ENCODE measurements at regions not wholly inside any gene's neighbourhood (a gene's known extent, or its start where the extent isn't known, plus 50 kb on each side); places are given as distances from the start of the nearest gene placed in this dataset.

GRCh38 chr13:53759016-53759415 is 730.4 kb downstream of the OLFM4 start:
- H3K27me3 ChIP-seq (ENCODE audit: control insufficient read depth, low read length): no peaks in the 10 kb centered on the region
- no peaks in the 10 kb centered on the region for H3F3A ChIP-seq (ENCODE audit: control insufficient read depth, insufficient read depth)
- H3K4me1 ChIP-seq (ENCODE audit: control insufficient read depth, low read length): no peaks in the 10 kb centered on the region
- H3K4me3 ChIP-seq (ENCODE audit: low read length): no peak overlapping the region
- no peaks in the 10 kb centered on the region for H4K20me1 ChIP-seq (ENCODE audit: control insufficient read depth, insufficient read depth, low read depth, low read length)
- no peaks in the 10 kb centered on the region for H3K9me2 ChIP-seq (replicated peaks; ENCODE audit: control insufficient read depth, low read length)
- H3K79me2 ChIP-seq (ENCODE audit: control insufficient read depth, low read length): no peaks in the 10 kb centered on the region
- no peak overlapping the region for H3K27ac ChIP-seq (ENCODE audit: low read depth, low read length)
- no peaks in the 10 kb centered on the region for H3K36me3 ChIP-seq (ENCODE audit: control insufficient read depth, low read length)
- H3K9me3 ChIP-seq (ENCODE audit: control insufficient read depth, insufficient read depth, low read length): peaks cover 3% of the 10 kb centered on the region; the same call in 1 of the 2 replicates
- TF ChIP-seq EZH2phosphoT487 (IDR thresholded peaks at IDR 0.05; ENCODE audit: borderline replicate concordance, low read length): no peak
- TF ChIP-seq CTCF (IDR thresholded peaks at IDR 0.05; ENCODE audit: low read depth, low read length, poor library complexity, severe bottlenecking): no peak
- no peak overlapping the region for H3K4me2 ChIP-seq (ENCODE audit: low read length)

GRCh38 chr13:53775807-53776206 is 747.2 kb downstream of the OLFM4 start:
- no peaks in the 10 kb centered on the region for H3K79me2 ChIP-seq (ENCODE audit: control insufficient read depth, low read length)
- no peaks in the 10 kb centered on the region for H3K9me3 ChIP-seq (ENCODE audit: control insufficient read depth, insufficient read depth, low read length)
- no peak overlapping the region for H3K4me3 ChIP-seq (ENCODE audit: low read length)
- TF ChIP-seq CTCF (IDR thresholded peaks at IDR 0.05; ENCODE audit: low read depth, low read length, poor library complexity, severe bottlenecking): no peak
- TF ChIP-seq EZH2phosphoT487 (IDR thresholded peaks at IDR 0.05; ENCODE audit: borderline replicate concordance, low read length): no peak
- H3K4me1 ChIP-seq (ENCODE audit: control insufficient read depth, low read length): no peaks in the 10 kb centered on the region
- H3K36me3 ChIP-seq (ENCODE audit: control insufficient read depth, low read length): no peaks in the 10 kb centered on the region
- no peak overlapping the region for H3K27ac ChIP-seq (ENCODE audit: low read depth, low read length)
- H3K4me2 ChIP-seq (ENCODE audit: low read length): no peak overlapping the region
- no peaks in the 10 kb centered on the region for H4K20me1 ChIP-seq (ENCODE audit: control insufficient read depth, insufficient read depth, low read depth, low read length)
- H3K27me3 ChIP-seq (ENCODE audit: control insufficient read depth, low read length): no peaks in the 10 kb centered on the region
- no peaks in the 10 kb centered on the region for H3K9me2 ChIP-seq (replicated peaks; ENCODE audit: control insufficient read depth, low read length)
- no peaks in the 10 kb centered on the region for H3F3A ChIP-seq (ENCODE audit: control insufficient read depth, insufficient read depth)

DNA sequence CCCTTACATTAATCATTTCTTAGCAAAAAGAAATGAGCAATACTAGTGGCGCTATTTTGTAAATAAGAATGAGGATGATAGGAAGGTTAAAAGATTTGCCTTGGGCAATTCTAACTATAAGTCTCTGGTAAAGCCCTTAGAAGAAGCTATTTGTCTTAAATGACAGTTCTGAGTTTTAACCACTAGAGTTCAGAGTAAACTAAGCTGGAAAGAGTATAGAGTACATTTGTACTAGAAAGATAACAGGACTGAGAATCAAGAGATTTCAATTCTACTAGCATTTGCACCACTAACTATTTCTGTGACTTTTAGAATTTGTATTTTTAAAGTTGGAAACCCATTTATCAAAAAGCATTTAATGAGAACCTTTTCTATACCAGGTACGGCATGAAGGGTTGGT is 750.3 kb downstream of the OLFM4 start:
- Histone ChIP-seq H3K79me2 (ENCODE audit: control insufficient read depth, low read length) (no peaks in the 10 kb centered on the region), H4K20me1 (ENCODE audit: control insufficient read depth, insufficient read depth, low read depth, low read length) (no peaks in the 10 kb centered on the region), H3K4me2 (ENCODE audit: low read length) (no peak overlapping the region), H3F3A (ENCODE audit: control insufficient read depth, insufficient read depth) (no peaks in the 10 kb centered on the region), H3K36me3 (ENCODE audit: control insufficient read depth, low read length) (no peaks in the 10 kb centered on the region), H3K27ac (ENCODE audit: low read depth, low read length) (no peak overlapping the region), H3K4me1 (ENCODE audit: control insufficient read depth, low read length) (no peaks in the 10 kb centered on the region), H3K9me3 (ENCODE audit: control insufficient read depth, insufficient read depth, low read length) (no peaks in the 10 kb centered on the region), H3K9me2 (replicated peaks; ENCODE audit: control insufficient read depth, low read length) (no peaks in the 10 kb centered on the region), H3K4me3 (ENCODE audit: low read length) (no peak overlapping the region), H3K27me3 (ENCODE audit: control insufficient read depth, low read length) (no peaks in the 10 kb centered on the region)
- no peak for TF ChIP-seq CTCF (IDR thresholded peaks at IDR 0.05; ENCODE audit: low read depth, low read length, poor library complexity, severe bottlenecking)
- no peak for TF ChIP-seq EZH2phosphoT487 (IDR thresholded peaks at IDR 0.05; ENCODE audit: borderline replicate concordance, low read length)

DNA sequence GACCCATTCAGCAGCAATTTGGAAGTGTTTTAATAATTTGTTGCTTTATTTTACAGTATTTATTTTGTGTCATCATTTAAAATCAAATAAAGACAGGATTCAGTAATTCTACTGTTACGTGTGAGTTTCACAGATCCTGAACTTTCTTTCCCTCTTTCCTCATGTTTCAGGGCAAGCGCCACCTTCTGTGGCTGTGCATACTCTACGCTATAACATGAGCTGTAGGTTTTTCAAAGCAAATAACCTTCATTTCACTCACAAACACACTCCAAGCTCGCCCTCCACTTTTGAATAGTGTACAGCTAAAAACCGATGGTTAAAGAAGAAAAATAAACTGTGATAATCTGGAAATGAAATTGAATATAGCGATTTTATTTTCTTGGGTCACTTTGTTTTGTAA is 753.3 kb downstream of the OLFM4 start:
- H3K27me3 ChIP-seq (ENCODE audit: control insufficient read depth, low read length): no peaks in the 10 kb centered on the region
- no peak overlapping the region for H3K4me2 ChIP-seq (ENCODE audit: low read length)
- no peaks in the 10 kb centered on the region for H3K9me2 ChIP-seq (replicated peaks; ENCODE audit: control insufficient read depth, low read length)
- no peaks in the 10 kb centered on the region for H3K79me2 ChIP-seq (ENCODE audit: control insufficient read depth, low read length)
- no peaks in the 10 kb centered on the region for H4K20me1 ChIP-seq (ENCODE audit: control insufficient read depth, insufficient read depth, low read depth, low read length)
- no peaks in the 10 kb centered on the region for H3K4me1 ChIP-seq (ENCODE audit: control insufficient read depth, low read length)
- H3K27ac ChIP-seq (ENCODE audit: low read depth, low read length): no peak overlapping the region
- H3K4me3 ChIP-seq (ENCODE audit: low read length): no peak overlapping the region
- H3K36me3 ChIP-seq (ENCODE audit: control insufficient read depth, low read length): no peaks in the 10 kb centered on the region
- no peaks in the 10 kb centered on the region for H3K9me3 ChIP-seq (ENCODE audit: control insufficient read depth, insufficient read depth, low read length)
- TF ChIP-seq EZH2phosphoT487 (IDR thresholded peaks at IDR 0.05; ENCODE audit: borderline replicate concordance, low read length) (no peak), CTCF (IDR thresholded peaks at IDR 0.05; ENCODE audit: low read depth, low read length, poor library complexity, severe bottlenecking) (no peak)
- no peaks in the 10 kb centered on the region for H3F3A ChIP-seq (ENCODE audit: control insufficient read depth, insufficient read depth)
